ENCODE measurements at regions not wholly inside any gene's neighbourhood (a gene's known extent, or its start where the extent isn't known, plus 50 kb on each side); places are given as distances from the start of the nearest gene placed in this dataset.

GRCh38 chr6:8530785-8531435, 95.6 kb upstream of the SLC35B3 start:
- DNase-seq (ENCODE audit: low spot score), result no peak

- no peak for DNase-seq (ENCODE audit: low spot score)
These were observed 93.9 kb upstream of the SLC35B3 start for GRCh38 chr6:8529250-8529649.

- no peak for DNase-seq (ENCODE audit: low spot score)
These were observed 92.5 kb upstream of the SLC35B3 start for GRCh38 chr6:8527818-8528217.

- DNase-seq (ENCODE audit: low spot score), result no peak
These were observed 91.3 kb upstream of the SLC35B3 start for GRCh38 chr6:8526624-8527023.

GRCh38 chr6:8525370-8525769, 90.0 kb upstream of the SLC35B3 start:
- no peak for DNase-seq (ENCODE audit: low spot score)

GRCh38 chr6:8513174-8513573, 77.8 kb upstream of the SLC35B3 start:
- no peak for DNase-seq (ENCODE audit: low spot score)

GRCh38 chr6:8507286-8507685, 71.9 kb upstream of the SLC35B3 start:
- no peak for DNase-seq (ENCODE audit: low spot score)

- DNase-seq (ENCODE audit: low spot score), result no peak
These were observed 70.8 kb upstream of the SLC35B3 start for GRCh38 chr6:8506126-8506525.

- DNase-seq (ENCODE audit: low spot score), result no peak
These were observed 64.2 kb upstream of the SLC35B3 start for GRCh38 chr6:8499540-8499939.

- no peak for DNase-seq (ENCODE audit: low spot score)
These were observed 59.4 kb upstream of the SLC35B3 start for GRCh38 chr6:8494730-8495129.

- no peak for DNase-seq (ENCODE audit: low spot score)
These were observed 57.3 kb upstream of the SLC35B3 start for GRCh38 chr6:8492536-8493133.

All from HuH-7 (cell line).